Stimulated activated CD8-positive, alpha-beta memory T cell treated with anti-CD3 and anti-CD28 coated beads, Interleukin-4, amount 100 ng/mL, for 1 hour (primary cell): ENCODE measurements at regions not wholly inside any gene's neighbourhood (a gene's known extent, or its start where the extent isn't known, plus 50 kb on each side); places are given as distances from the start of the nearest gene placed in this dataset.

Source experiments
- DNase-seq, 2 donors: peaks; one replicate each; pipeline ENCODE4 v3.0.0-alpha.2; 2020; ENCODE audit warnings: low read depth in 2 of 2, low spot score in 1 of 2

GRCh38 chr14:73800970-73801515, 50.6 kb upstream of the PTGR2 start:
- DNase-seq: no peak

GRCh38 chr14:73797543-73798265, 53.9 kb upstream of the PTGR2 start:
- no peak for DNase-seq

- DNase-seq: no peak
Observed at GRCh38 chr14:73796893-73797542, 54.6 kb upstream of the PTGR2 start.

GRCh38 chr14:73796415-73796814, 55.2 kb upstream of the PTGR2 start:
- DNase-seq: no peak

- DNase-seq: no peak
Observed at GRCh38 chr14:73795974-73796373, 55.7 kb upstream of the PTGR2 start.

- DNase-seq: no peak
Observed at GRCh38 chr14:73795466-73795865, 56.2 kb upstream of the PTGR2 start.

- DNase-seq: no peak
Observed at GRCh38 chr14:73794146-73794545, 57.5 kb upstream of the PTGR2 start.

DNA sequence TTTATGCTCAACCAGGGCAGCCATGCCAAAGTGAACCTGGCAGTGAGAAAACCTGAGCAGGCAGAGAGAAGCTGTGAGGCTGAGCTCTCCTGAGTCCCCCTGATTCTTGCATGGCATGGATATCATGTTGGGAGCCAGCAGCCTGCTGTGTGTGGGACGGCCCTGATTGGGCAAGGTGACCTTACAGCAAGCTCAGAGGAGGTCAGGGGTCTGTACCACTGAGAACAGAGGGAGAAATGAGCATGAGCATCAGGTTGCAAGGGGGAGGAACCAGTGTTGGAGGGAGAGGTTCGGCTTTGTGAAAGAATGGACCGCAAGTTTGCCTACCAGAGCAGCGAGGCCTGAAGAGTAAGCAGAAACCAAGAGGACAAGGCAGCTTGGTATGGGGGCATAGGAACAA, 59.1 kb upstream of the PTGR2 start:
- no peak for DNase-seq

- no peak for DNase-seq
Observed at GRCh38 chr14:73789989-73790581, 61.5 kb upstream of the PTGR2 start.

GRCh38 chr14:73788701-73789551, 62.7 kb upstream of the PTGR2 start:
- DNase-seq: no peak

DNA sequence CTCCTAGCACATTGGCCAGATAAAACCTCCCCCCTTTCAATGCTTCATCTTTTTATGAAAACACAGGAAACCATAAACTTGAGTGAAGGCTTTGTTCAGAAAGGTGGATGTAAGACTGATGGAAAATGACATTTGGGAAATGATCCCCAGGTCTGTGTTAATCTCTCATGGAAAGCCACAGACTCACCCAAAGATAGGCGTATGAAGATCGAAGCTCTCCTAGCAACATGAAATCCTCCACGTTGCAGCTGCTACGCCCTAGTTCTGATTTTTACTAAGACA, 63.4 kb upstream of the PTGR2 start:
- DNase-seq: no peak

DNA sequence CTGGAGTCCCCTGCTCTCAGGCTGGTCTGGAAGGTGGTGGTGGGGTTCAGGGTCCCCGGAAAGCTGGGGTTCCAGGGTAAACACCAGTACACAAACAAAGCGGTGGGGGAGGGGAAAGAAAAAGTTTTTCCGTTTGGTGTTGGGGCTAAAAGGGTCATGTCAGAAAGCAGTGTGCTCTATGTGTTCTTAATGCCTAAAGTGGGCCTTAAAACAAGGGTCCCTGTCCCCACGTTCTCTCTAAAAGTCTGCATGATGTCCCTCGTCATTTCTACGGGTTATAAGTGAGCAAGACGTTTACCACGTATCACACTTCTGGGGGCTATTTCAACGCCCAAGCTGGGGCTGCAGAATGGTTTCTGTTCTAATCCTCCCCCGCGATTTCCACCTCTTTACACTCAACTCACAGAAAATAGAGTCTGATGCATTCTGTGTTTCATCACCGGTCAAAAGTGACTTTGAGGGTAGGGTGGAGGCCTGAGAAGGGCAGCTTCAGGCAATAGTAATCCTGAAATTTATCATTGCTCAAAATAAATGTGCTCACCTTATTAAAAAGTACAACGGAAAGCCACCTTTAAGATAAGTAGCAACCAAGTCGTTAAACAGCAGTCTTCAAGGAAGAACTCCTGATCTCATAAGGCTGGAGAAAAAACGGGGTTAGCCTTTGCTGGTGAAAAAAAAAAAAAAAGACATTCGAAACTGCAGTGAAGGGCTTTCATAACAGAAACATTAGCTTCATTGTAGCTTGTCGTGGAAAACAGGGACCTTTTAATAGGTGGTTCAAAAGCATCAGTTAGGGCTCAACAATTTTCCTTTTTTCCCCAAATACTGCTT, 63.9 kb upstream of the PTGR2 start:
- DNase-seq: no peak

DNA sequence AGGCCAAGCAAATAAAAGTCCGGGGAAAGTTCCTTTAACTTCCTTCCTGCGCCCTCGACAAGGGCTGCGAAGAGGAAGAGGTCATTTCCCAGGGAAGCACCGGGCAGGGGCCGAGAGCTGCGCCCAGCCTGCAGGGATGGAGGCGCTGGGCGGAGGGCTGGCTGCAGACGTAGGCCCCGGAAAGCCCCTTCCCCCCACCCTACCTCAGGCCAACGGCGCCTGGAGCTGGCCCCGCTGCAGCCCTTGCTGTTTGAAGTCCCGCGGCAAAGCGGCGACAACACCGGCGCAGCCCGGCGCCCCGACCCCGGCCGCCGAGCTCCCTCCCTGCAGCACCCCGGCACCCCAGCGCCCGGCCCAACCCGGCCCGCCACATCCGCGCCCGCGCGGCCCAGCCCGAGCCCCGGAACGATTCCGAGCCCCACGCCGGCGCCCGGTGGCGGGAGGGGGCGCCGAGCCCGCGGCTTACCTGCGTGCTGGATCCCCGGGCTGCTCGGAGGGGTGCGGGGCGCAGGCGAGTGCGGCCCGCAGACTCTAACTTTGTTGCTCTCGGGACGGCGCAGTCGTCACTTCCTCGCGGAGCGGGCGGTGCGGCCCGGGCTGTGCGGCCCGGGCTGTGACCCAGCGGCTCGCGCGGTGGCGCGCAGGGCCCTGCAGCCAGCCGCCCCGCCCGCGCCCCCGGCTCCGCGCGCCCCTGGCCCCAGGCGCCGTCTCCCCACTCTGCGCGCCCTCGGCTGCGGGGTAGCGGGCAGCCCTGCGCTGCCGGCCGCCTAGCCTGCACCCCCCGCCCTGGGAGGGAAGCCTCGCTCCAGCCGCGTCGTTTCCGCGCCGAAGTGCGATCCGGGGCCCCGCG, 64.8 kb upstream of the PTGR2 start:
- no peak for DNase-seq

DNA sequence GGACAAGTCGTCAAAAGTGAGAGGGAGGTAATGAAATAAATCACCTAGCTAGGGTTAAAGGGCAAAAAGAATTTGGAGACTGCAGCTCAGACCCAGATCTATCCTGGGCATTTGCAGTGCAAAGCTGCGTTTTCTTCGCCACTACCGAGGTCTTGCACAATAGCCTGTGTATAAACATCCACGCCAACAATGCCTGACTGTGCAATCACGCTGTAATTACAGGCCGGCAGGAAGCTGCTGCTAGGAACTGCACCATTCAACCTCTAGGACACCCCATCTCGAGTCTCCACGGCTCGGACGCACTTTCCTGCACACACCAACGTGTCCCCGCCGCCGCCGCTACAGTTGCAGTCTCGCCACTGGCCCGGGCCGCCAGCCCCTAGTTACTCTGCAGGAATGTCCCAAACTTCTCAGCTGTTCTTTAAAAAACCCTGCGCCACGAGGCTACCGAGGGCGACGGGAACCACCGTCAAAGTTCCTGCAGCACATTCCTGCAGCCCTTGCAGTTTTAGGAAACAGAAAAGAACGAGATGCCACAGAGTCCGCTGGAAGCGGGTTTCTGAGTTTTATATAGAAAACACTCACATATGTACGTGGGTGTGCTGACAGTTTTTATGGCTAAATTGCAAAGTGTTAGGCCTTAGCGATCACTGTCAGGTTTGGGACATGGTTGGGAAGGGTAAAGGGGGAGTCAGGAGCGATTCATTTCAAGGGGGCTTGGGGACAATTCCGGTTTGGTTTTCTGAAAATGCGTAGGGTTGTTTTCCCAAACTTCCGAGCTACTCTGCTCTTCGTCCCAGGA, 65.6 kb upstream of the PTGR2 start:
- peak in 1 of 2 donors; percentile 32 for DNase-seq

DNA sequence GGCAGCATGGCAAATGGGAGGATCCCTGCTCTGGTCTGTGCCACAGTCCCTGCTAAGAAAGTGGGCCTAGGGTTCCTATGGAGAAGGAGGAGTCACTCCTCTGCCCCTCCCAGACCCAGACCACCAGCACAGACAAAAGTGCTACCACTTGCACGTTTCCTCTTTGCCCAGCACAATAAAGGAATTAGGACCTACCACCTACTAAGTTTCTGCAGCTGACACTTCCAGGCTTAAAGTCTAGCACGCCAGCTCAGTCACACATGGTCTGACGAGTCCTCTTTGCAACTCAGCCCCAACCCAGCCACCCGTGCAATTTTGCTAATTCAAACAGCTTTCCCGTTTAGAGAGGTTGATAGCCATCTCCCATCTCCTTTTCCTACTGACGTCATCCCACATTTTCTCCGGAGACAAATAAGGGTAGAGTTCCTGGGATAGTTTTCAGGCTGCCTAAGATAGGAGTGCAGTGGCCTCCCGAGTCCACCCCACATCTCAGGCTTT, 66.2 kb upstream of the PTGR2 start:
- no peak for DNase-seq

DNA sequence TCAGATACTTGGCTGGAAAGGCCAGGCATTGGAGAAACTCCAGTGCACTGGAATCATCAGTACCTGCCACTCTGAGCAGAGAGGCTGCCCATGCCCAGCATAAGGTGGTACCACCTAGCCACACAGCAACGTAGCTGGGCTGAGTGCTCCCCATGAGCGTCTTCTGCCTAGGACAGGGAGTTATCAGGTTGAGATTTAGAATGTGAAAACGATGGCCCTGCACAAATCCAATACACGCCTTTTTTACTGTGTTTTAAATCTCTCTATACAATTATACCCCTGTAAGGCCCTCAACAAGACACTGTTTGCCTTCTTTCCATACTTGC, 66.7 kb upstream of the PTGR2 start:
- DNase-seq: no peak

GRCh38 chr14:73784181-73784987, 67.2 kb upstream of the PTGR2 start:
- no peak for DNase-seq

DNA sequence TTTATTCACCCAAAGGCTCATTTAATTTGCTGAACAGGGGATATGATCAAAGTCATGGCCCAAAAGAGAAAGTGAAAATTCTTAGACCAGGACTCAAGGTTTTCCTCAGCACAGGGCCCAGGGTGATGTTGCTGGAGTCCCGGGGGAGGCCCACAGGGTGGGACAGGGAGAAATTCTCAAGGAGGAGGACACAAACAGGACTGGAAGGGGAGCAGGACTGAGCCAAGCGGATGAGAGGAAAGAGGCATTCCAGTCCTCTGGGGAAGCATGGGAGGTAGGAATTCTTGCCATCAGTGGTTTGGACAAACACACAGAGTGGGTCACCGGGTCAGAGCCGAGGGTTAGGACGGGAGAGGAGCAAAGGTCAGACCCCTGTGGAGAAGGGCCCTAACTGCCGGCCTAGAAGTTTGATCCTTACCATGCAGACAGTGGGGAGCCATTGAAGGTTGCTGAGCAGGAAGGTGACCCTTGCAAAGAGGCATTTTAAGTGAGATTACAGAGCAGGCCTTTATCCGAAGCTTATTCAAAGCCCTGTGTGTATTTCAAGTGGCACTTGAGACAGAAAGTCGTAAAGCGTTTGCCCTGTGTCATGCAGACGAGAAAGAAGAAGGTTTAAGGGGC, 68.4 kb upstream of the PTGR2 start:
- no peak for DNase-seq
